HG02798 (cell line): ENCODE measurements at regions not wholly inside any gene's neighbourhood (a gene's known extent, or its start where the extent isn't known, plus 50 kb on each side); places are given as distances from the start of the nearest gene placed in this dataset.
"Not testable (repeated sequence)": the region's sequence is repeated elsewhere in the genome, so short reads cannot be mapped to it uniquely, and the experiment has no call there.

Experiments used
- ATAC-seq: cut with Tn5 transposase; IDR thresholded peaks from one replicate; pipeline ENCODE4 v1.9.1; 2021; ENCODE audit warnings: mild to moderate bottlenecking; ENCODE audit not compliant: unreplicated experiment, poor library complexity

DNA sequence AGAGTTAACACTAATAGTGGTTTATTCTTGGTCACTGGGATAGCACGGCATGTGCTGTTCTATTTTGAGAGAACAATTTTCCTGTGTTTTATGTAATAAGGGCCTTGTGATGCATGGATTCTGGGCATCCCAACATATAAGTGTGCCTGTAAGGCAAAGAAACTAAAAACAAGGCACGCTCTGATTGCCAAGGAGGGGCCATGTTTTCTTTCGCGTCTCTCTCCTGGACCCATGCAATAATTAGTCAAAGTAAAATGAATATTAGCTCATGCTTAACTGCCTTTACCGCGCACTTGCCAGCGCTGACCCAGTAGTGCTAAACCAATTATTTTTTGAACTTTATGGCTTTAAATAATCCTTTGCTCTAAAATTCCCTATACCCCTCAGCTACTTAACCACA, 140.9 kb downstream of the PSAT1 start:
- ATAC-seq: no peak

DNA sequence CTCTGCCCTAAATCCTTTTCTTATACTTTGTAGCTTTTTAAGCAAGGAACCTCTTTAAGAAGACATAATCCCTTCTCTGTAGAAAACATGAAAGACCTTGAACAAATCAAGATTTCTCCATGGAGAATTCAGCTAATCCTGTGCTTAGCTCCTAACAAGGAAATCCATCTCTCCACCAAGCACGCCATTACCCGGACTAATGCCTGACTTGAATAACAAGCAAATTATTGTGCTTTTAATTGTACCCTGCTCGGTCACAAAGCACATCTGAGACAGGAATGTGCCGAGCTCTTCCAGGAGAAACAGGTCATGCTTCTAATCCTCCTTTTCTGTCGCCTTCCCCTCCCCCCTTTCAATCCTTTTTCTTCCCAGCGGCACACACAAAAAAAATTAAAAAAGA, 141.3 kb downstream of the PSAT1 start:
- no peak for ATAC-seq

DNA sequence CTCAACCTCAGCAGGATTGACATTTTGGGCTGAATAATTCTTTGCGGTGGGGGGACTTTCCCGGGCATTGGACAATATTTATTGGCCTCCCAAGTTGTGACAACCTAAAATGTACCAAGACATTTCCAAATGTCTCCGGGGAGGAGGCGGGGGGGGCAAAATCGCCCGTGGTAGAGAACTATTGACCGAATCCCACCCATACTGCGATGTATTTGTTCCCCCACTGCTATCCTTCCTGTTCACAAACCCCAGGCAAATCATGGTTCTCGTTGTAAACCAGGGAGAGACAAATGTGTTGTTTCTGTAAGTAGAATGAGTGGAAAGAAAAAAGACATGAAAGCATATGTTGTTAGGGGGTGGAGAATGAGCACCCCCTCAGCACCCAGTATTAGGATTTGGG, 141.9 kb downstream of the PSAT1 start:
- ATAC-seq: no peak

DNA sequence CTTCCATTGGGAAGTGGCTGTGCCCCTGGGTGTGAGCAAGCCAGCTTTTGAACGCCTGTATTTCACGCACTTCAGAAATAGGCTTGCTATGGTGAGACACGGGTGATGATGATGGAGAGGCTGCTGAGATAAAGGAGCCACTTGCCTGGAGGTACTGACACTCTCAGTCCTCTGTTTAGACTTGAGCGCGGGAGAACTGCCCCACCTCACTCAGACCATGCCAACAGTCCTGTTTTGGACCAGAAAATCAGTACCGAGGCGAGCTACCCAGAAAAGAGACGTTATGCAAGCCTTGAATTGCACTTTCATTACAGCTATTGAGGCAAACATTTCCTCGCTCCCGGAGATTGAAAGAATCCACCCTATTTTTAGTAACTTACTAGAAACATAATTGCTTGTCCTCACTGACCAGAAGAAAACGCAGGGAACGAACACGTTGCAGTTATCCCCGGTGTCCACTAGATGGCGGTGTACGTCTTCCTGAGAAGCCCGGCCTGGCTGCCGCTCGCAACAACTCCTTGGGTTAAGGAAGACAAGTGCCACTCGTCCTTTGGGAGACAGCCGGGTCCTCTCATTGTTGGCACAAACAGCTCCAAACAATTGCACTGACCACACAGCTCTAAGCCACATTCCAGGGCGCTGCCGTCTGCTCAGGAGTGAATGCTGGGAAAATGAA, 142.4 kb downstream of the PSAT1 start:
- peak; percentile 92 for ATAC-seq

DNA sequence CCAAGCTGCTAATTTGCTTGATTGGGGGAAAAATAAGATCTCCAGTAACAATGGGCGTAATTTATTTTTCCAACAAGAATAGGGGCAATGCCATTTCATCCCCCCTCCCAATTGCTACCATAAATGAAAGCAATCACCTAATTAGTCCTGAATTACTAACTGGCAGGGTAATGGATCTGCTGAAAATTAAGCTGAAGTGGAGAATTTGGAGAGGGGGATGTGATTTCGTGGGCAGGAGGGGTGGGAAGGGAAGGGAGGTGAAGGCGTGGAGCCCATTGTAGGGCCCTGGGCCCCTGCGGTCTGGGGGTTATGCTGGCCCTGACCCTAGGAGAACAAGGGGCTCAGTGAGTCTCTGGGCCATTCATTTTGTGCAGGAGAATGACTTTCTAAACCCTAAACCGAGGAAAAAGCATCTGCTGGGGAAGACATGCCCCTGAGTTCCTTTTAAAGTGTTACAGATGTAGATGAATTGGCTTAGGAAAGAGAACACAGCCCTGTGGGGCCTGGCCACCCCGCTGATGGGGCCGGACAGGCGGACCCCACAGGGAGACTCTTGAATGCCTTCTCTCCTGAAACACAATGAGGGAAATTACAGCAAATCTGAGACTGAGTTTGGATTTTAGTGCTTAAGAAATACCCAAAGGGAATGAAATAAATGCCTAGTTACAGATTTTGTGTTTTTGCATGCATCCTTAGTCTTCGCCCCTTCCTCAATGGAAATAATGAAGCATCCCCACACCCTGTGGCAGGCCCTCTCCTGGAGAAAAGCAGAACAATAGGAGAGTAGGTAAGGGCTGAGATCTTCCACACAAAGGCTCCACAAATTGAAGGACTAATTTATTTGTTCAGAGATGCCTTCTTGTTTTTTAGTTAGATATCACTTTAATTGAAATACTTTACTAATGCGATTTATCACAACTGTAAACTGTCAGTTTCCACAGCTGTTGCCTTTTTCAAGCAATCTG, 143.2 kb downstream of the PSAT1 start:
- ATAC-seq: no peak

DNA sequence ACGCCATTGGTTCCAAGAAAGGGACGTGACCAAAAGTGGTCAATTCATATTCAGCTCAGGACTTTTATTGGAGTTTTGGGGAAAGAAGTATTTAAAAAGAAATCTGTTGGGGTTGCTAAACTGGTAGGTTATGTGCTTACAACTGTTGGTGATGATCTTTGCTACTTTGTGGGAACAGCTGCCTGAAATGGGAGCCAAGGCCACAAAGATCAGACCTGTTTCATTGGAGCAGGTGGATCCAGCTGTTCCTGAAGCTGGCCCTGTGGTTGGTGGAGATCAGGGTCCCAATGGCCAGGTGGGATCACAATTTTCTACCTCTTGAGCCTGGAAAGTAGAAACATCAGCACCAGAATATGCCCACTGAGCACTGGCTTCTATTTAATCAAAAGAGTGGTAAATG, 144.5 kb downstream of the PSAT1 start:
- no peak for ATAC-seq

DNA sequence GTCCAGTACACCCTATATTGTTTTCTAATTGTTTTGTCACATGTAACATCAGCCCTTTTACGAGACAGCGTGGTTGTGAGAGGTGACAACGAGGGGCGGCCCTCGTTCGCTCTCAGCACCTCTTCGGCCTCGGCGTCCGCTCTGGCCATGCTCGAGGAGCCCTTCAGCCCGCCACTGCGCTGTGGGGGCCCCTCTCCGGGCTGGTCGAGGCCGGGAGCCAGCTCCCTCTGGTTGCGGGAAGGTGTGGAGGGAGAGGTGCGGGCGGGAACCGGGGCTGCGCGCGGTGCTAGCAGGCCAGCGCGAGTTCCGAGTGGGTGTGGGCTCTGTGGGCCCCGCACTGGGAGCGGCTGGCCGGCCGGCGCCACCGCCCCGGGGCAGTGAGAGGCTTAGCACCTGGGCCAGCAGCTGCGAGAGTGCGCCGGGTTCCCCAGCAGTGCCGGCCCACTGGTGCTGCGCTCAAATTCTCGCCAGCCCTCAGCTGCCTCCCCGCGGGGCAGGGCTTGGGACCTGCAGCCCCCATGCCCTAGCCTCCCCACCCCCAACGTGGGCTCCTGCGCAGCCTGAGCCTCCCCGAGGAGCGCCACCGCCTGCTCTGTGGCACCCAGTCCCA, 145.0 kb downstream of the PSAT1 start:
- ATAC-seq: no peak

DNA sequence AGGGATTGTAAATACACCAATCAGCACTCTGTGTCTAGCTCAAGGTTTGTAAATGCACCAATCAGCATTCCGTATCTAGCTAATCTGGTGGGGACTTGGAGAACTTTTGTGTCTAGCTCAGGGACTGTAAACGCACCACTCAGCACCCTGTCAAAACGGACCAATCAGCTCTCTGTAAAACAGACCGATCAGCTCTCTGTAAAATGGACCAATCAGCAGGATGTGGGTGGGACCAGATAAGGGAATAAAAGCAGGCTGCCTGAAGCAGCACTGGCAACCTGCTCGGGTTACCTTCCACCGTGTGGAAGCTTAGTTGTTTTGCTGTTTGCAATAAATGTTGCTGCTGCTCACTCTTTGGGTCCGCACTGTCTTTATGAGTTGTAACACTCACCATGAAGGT, 145.7 kb downstream of the PSAT1 start:
- not testable (repeated sequence) for ATAC-seq

DNA sequence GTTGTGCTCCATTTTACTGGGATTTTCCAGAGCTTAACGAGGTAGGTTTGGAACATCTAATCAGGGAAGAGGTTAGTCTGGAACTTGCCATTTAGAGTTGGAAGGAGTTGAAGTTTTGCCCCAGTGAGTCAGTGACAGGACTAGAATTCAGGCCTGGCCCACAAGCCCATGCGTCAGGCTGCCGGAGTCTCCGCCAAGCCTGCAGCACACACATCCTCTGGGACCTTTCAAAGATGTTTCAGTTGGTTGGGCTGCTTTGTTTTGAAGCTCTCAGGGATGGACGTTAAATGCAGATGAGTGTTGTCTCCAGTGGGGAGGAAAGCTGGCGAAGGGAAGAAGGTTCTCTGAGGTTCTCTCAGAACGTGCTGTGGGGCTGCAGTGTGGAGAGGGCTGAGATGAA, 147.0 kb downstream of the PSAT1 start:
- no peak for ATAC-seq

DNA sequence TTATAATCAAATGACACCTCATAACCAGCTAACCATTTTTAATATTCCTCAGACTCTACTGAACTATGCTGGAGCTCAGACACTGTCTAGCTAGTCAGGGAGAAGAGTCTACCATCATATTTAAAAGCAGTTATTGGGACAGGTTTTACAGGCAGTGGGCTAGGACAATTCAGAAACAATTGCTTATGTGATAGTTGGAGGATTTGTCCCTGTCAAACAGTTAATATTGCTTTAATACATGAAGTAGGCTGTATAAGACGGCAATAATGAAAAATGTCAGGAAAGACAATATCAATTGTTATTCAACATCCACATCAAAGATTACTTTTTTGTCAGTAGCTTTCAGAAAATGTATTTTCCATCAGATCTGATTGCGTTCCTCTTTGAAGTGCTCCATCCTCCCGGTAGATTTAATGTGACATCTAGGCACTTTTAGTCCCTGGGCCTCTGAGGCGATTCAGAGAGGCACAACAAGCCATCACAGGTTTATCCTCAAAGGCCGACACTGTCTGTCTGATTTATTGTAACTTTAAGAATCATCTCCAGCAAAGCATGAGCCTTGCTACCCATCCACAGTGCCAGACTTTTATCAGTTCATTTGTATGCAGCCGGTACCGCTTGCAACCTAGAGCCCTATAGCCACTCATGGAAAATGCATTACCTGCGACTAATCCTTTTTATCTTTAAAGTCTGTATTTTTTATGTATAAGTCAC, 152.2 kb downstream of the PSAT1 start:
- ATAC-seq: no peak

DNA sequence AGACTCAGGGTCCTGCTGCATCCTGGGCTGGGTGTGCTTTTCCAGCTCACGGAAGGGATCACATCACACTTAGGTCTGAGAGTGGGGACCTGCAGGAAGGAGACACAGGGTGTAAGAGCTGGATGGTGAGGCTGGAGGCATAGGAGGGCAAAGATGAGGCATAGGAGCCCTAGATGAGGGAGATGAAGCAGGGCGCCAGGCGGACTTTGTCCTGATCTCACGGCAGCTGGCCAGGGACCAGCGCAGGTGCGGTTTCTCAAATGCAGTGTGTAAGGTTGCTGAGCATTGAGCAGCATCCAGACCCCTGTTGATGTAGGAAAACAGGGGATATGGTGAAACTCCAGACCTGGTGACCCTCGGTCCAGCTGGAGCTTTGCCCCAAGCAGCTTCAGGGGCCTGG, 156.5 kb downstream of the PSAT1 start:
- no peak for ATAC-seq

DNA sequence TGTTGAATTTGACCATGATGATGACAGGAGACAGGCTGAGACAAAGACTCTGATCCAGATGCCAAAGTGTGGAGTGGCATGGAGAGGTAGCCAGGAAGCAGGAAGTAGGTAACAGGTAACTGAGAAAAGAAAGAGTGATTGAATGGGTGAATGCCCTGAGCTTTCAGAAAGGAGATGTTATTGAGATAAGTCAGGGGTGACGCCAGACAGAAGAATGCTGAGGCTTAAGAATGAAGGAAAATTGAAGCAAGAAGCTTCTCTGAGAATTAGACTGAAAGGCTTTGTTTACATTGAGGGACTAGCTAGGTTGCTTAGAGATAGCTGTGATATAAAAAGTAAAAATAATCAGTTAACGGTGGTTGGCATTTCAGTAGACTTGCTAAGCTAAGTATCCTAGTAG, 165.7 kb downstream of the PSAT1 start:
- ATAC-seq: no peak

DNA sequence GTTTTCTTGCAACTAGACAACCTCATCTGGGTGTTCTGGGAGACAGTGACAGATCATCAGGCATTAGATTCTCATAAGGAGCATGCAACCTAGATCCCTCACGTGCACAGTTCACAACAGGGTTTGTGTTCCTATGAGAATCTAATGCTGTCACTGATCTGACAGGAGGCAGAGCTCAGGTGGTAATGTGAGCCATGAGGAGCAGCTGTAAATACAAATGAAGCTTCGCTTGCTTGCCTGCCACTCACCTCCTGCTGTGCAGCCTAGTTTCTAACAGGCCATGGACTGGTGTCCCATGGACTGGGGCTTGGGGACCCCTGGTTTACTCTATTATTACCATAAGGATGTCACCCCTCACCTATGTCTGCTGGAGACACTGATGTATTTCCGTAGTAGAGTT, 166.8 kb downstream of the PSAT1 start:
- no peak for ATAC-seq

DNA sequence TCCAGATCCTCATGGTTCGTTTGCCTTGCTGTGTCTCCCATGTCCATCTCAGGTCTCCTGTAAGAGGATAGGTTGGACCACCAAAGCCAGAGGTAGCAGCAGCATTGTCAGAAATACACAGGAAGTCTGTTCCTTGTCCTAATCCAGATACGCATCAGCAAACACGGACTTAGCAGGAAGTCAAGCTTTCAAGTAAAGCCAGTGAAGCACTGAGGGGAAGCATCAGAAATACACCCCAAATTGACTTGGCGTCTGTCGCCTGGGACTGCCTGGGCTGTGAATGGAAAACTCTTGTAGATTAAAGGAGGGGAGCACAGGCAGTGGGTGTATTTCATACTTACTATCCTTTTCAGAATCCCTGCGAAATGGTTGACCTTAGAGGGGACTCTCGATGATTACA, 171.3 kb downstream of the PSAT1 start:
- ATAC-seq: no peak

DNA sequence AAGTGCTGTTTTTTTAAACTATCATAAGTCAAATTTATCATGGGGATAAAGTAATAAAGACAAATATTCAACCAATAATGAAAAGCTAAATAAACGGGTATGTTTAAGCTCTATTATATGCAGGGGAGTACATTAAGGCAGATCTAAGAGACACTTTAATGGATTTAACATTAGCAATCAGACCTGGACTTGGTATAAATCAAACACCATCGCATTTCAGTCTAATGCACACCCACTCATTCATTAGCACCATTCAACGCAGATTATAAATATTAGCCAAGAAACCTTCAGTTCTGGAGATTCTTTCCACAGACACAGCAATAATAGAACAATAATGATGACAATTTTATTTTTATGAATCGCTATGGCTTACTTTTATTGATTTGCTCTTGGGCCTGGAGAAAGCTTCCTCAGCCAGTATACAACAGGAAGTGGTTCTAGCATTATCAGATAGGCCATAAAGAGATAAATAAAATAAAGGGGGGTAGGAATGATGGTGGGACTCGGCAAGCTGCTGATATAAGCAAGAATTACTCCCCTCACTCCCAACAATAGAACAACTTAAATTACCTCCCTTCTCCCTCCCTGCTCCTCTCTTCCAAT, 172.2 kb downstream of the PSAT1 start:
- ATAC-seq: no peak

DNA sequence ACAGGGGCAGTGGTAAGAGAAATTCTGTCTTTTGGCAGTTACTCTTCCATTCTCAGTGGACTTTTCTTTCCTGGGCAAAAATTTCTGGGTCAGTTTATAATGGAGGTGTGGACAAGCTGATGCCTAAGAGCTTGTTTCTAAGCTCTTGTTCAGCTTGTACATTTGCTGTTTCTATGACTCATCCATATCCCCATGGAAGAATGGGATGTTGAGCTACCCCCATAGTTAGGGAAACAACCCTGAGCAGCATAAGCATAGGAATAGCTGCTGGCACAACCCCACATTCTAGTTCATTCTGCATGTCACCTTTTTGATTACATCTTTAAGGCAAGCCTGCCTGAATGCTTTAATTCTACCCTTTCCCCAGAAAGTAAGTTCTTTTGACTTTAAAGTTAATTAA, 173.3 kb downstream of the PSAT1 start:
- no peak for ATAC-seq

DNA sequence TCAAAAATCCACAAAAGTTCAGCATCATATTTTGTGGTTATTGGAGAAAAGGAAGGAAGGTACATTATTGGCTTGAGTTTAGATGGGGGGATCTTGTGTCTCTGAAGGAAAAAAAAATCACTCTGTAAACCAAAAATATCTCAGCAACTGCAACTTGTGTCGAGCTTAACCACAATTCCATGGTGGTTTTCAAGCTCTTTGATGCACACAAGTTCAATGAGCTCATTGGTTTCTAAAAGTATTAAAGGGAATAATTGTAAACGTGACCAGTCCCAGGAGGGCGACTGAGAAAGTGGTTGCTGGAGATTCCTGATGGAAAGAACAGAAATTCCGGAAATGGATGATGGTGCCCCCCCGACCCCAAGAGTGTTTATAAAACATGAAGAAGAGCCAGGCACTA, 173.8 kb downstream of the PSAT1 start:
- no peak for ATAC-seq

DNA sequence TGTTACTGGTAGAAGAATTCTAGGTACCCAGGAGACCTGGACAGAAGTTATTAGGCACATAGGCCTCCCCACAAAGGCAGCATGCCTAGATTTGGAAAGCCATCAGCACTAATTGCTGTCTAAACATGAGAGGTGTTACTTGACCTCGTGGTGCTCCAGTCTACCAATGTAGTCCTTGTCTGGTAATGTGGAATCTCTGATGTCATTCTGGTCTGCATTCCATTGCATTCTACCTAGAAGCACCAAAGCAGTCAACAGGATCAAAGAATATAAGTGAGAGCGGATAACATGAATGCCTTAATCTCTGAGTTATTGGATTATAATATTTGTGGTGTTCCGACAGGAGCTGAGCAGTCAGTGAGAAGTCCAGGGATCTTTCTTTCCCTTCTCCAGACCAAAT, 175.2 kb downstream of the PSAT1 start:
- no peak for ATAC-seq

DNA sequence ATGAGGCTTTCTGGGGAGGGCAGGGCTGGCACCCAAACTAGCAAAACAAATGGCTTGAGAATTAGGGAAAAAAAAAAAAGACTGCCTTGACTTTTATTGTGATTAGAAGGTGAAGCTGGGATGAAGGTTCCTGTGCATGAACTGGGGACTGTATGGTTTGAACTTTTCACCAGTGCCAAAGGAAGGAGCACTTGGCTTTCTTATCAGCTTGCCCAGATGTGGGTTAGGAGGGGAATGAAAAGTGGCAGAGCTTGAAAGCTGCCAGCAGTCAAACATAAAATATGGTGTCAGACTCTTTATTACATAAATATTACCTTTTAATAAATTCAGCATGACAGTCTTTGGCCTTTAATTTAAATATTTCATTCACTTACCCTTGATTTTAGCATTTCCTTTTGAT, 182.5 kb downstream of the PSAT1 start:
- ATAC-seq: no peak

DNA sequence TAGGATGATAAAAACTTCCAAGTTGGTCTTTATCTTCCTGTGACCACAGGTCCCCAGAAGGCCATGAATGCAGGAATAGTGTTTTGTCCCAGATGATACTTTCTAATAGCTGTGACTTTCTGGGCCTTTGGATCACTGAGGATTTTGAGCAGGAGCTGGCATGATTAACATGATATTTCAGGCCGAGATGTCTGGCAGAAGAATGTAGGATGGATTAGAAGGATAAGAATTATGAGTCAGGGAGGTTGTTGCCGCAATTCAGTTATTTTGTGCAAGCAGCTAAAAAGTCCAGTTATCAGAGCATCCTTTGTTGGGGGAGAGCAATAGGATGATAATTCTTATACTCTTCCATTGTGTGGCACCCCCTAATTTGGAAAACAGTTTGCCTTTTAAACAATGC, 189.7 kb downstream of the PSAT1 start:
- ATAC-seq: no peak
